GM18520 (cell line): ENCODE measurements at regions not wholly inside any gene's neighbourhood (a gene's known extent, or its start where the extent isn't known, plus 50 kb on each side); places are given as distances from the start of the nearest gene placed in this dataset.

Source experiments
- ATAC-seq: cut with Tn5 transposase; IDR thresholded peaks from one replicate; pipeline ENCODE4 v1.9.1; 2021; ENCODE audit not compliant: unreplicated experiment

GRCh38 chr22:48249713-48250268, 1487.3 kb downstream of the TBC1D22A start:
- no peak for ATAC-seq

- no peak for ATAC-seq
Observed at GRCh38 chr22:48248901-48249455, 1486.5 kb downstream of the TBC1D22A start.

DNA sequence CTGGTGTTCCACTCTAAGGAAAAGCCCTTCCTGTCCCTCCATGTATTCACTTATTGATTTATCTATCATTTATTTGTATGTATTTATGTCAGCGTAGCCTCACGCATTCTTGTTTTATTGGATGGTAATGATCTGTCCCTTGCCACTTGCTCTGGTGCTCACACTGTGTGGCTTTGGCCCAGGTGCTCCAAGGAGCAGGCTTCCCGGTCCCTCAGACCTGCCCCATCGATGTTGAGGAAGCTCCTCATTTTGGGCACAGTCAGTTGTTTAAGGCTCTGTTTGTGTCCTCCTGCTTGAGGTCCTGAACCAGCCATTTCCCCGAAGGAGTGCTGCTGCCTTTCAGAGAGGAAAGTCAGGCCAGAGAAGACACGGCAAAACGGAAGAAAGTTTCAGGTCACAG, 1485.4 kb downstream of the TBC1D22A start:
- ATAC-seq = no peak

DNA sequence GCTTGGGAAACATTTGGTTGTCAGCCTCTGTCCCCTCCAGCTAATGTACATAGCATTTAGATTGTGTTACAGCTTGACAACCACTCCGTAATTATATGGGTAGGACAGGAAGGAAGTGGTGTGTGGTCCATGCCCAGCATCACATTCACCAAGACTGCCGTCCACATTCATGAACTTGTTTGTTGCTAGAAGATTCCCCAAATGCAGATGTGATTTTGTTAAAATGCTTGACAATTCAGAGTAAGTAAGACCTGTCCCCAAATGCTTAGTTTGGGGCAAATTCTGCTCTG, 1482.7 kb downstream of the TBC1D22A start:
- ATAC-seq = no peak

DNA sequence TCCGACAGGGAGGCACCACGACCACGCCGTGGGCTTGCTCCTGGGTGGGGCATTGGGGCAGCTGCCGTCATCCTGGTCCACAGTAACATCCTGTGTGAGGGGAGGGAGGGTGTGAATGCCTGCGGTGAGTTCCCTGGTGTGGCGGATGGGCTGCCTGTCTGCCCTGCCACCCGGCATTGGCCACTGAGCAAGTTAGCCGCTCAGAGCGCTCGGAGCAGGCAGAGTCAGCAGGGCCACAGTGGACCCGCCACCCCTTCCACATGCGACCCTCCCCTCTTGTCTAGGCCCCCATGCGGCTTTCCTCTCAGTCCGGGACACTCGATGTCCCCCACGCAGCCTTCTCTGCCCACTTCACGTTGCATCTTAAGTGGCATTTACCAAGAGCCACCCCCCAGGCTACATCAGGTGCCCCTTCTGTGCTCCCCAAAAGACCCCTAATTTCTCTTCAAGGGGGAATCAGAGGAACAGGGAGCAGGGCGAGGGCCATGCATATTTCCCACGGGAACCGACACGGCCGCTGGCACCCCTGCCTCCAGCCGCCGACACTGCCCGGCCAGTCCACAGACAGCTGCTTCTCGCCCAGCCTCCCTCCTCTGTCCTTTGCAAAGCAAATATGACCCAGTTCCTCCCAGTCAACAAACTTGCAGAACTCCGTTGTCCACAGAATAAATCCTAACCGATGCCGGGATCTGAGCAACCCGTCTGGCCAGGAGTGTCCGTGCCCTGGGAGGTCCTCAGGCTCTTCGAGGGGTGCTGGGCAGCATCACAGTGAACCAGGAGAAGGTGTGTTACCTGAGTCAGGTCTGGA, 1482.1 kb downstream of the TBC1D22A start:
- ATAC-seq = no peak

DNA sequence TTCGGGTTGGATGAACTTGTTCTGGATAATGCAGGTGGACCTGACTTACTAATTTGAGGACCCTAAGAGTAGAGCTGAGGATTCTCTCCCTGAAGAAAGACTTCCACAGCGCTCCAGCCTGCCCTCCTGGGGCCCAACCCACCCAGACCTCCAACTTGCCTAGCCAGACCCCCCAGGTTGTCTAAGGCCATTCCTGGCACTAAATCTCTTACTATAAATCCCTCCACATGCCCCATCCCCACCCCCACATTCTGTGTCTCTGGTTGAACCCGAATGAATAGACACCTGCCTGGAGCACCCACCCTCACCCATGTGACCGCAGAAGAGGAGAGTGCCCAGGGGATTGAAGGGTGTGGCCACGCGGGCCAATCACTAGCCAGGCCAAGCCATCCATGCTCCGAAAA, 1480.0 kb downstream of the TBC1D22A start:
- ATAC-seq = no peak

DNA sequence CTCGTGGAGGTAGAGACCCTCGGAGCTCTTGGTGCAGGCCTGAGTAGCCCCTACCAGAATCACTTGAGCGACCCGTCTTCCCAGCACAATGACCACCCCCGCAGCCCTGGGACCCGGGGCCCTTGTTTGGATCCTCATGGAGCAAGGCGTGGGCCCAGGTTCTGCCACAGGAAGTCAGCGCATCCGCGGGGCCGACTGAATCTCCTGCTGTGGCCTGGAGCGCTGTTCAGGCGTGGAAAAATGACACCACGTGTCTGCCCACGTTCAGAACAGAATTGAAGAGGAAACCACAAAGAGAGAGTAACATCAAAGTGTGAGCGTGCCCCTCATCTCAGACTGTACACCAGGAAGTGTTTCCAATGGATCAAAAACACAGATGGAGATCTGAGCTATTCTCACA, 1479.2 kb downstream of the TBC1D22A start:
- no peak for ATAC-seq

GRCh38 chr22:48240935-48241230, 1478.4 kb downstream of the TBC1D22A start:
- ATAC-seq = no peak

DNA sequence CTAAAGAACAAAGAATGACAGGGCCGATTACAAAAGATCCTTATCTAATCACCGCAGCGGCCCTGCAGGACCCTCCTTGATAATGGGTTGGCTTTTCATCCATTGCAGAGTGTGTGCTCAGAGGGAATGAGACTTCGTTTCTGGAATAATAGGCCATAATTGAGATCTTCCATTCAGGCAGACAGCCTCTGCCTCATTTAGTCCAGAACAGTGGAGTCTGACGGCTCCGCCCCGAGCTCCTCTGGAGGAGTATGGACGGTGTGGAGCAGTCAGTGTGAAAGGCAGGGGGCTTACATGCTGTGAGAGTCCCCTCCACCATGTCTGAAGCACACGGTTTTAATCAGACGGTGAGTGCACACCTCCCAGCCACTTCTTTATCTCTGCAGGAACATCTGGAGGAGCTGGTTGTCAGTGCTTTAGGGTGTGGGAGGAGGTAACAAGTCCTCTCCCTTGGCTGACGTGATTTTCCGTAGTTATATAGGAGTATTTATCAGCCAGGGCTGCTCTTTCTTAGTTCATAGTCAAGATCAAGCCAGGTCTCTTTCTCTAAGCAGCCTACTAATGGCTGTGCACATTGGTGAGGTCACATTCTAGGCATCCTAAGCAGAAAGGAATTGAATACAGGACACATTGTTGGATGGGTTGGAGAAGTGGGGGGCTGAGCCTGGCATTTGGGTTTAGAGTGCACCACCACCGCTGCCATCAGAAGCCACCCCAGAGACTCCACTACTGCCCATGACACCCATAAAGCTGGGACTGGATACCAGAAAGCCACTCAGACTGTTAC, 1477.9 kb downstream of the TBC1D22A start:
- no peak for ATAC-seq

DNA sequence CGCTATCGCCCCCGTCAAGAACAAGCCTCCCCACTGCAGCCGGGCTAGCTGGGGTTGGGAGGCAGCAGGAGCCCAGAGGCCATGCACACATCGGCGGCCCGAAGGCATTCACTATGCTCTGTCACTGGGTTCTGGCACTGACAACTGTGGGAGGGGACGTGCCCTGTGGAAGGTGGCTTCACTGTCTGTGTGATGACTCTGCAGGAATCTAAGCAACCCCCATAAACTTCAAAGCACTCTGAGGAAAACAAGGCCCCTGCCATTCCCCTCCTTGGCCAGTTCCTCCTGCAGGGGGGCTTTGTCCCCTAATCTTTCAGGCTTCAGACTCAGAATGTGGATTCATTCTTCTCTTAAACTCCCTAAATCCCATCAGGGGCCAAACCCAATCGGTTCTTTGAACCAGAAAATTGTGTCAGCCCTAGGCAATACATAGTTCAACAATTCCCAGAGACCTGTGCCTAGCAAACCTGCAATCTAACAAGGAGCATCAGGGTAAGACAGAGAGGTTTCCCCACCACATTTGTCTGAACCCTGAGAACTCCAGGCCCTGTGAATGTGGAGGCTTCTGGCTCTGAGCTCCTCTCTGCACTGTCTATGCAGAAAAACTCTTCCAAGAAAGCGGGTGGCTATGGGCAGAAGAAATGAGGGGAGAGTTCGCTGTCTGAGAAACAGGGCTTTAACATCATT, 1477.2 kb downstream of the TBC1D22A start:
- ATAC-seq = no peak

- no peak for ATAC-seq
Observed at GRCh38 chr22:48238966-48239365, 1476.5 kb downstream of the TBC1D22A start.

DNA sequence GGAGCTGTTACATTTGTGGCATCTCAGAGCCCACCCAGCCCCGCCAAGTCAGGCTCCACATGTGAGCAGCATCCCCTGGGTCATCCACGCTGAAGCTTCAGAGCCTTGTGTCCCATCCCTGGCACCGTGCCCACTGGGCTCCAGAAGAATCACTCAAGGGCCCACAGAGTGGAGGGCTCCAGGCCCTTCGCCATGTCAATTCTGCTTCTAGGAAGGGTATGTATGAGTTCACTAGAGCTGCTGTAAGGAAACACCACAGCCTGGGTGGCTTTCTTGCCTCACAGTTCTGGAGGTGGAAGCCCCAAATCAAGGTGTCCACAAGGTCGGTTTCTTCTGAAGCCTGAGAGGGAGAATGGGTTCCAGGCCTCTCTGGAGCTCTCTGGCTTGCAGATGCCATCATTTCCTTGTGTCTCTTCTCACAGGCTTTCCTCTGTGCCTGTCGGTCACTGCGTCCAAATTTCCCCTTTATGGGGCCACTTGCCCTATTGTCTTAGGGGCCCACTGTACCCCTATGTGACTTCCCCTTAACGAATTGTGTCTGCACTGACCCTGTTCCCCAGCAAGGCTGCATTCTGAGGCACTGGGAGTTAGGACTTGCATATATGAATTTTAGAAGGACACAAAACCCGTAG, 1476.0 kb downstream of the TBC1D22A start:
- no peak for ATAC-seq

DNA sequence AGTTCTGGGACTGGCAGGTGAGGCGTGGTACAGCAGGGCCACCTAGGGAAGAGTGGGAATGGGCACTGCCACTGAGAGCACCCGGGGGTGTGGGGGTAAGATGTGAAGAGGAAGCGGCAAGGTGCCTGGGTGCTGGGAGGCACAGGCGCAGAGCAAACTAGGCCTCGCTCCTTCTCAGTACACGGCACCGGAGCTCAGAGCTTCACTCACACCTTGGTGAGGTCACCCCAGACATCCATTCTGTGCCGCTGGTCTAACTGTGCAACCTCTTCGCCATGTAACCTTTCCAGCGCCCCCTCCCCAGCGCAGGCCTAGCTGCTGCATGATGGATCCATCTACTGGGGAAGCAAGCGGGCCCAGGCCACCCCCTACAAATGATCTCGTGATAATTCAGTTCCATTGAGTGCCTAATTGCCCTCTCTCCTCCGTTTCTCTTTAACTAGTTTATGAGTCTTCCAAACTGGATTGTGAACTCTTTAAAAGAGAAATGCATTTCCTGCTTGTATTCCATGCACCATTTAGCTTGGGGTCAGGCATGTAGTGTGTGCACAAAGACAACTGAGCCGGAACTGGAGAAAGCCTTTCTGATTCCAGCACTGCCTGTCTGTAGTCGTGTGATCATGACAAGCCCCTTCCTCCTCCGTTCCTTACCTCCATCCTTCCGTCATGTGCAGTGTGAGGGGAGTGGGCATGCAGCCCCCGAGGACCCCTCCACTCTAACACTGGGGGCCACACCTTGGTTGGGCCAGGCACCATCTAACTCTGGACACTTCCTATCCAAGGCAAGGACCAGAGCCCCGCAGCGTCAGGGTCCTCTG, 1475.2 kb downstream of the TBC1D22A start:
- no peak for ATAC-seq

- no peak for ATAC-seq
Observed at GRCh38 chr22:48236261-48236660, 1473.8 kb downstream of the TBC1D22A start.

GRCh38 chr22:48235744-48236143, 1473.3 kb downstream of the TBC1D22A start:
- ATAC-seq = no peak

DNA sequence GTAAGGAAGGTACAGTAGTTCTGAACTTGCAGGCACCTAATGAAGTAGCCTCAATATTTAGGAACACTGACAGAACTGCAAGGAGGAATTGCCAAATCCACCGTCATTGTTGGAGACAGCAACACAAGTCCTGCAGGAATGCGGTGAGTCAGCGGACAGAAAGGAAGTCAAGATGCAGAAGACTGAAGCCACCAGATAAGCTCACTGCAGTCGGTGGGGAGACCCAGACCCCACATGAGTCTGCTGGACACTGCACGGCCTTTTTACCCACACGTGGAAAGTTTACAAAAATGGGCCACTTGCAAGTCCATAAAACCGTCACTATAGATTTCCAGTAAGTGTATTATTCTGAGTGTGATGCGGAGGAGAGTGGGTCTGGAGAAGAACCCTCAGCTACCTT, 1471.6 kb downstream of the TBC1D22A start:
- ATAC-seq = no peak

DNA sequence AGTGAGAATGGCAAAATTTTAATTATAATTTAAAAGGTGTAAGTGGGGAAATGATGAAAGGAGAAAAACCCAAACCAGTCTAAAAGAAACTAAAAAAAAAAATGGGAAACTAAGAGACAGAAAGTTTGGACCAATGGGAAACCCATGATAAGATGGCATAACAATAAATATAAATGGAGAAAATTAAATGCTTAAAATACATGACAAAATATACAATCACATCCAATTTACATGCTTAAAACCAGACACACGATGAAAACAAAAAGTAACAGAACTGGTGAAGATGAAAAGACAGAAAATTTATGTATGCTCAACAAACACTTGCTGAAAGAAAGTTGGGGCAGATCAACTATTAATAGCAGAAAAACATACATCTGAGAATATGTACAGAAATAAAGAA, 1471.1 kb downstream of the TBC1D22A start:
- no peak for ATAC-seq

- ATAC-seq = no peak
Observed at GRCh38 chr22:48228468-48228867, 1466.0 kb downstream of the TBC1D22A start.

DNA sequence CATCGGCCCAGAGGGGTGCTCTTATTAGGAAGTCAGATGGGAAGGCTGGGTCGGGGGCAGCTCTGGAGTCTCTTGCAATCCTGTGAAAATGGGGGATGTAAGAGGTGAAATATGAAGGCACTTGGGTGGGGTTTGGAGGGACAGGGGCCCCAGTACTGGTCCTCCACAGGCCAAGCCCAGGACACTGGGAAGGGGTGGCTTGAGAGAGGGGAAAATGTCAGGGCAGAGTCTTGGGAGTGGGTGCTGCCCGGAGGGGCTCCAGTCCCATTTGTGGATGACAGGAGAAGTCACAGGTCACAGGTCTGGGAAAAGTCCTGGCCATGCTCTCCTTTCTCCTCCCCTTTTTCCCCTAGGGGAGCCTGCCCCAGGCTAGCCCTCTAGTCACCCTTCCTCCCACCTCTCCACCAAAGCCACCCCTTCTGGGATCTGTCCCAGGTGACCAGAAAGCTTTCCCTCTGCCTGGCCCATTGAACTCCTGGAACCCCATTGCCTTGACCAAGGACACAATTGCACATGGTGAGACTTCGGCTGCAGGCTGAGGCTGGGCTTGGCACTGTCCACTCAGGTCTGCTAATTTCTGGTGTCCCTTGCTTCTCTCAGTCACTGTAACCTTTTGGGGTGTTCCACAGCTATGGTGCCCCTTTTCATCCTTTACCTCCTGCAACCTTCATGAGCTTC, 1465.0 kb downstream of the TBC1D22A start:
- no peak for ATAC-seq
